Kasumi-1 (cell line): ENCODE measurements at regions not wholly inside any gene's neighbourhood (a gene's known extent, or its start where the extent isn't known, plus 50 kb on each side); places are given as distances from the start of the nearest gene placed in this dataset.
"Not testable (repeated sequence)": the region's sequence is repeated elsewhere in the genome, so short reads cannot be mapped to it uniquely, and the experiment has no call there.

Source experiments
- DNase-seq, 2 experiments: peaks; one replicate each; lab custom pipeline; 2025; lab: John Stamatoyannopoulos, UW

DNA sequence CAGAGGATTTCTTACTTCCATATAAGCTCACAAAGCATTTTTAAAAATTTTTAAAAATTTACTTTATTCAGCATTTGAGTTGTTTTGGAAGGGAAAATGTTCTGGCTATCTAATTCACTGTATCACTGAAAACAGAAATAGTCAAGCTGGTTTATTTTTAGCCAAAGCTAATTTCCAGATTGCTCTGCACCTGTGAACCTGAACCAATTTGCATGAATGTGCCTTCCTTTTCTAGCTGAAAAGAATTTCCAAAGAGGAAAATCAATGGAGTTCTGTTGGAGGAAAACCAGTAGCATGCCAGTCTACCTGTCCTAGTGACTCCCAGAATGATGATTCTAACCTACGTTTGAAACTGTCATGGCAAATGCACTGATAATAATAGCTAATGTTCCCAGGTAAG, 134.2 kb upstream of the LIPC start:
- no peak for DNase-seq

DNA sequence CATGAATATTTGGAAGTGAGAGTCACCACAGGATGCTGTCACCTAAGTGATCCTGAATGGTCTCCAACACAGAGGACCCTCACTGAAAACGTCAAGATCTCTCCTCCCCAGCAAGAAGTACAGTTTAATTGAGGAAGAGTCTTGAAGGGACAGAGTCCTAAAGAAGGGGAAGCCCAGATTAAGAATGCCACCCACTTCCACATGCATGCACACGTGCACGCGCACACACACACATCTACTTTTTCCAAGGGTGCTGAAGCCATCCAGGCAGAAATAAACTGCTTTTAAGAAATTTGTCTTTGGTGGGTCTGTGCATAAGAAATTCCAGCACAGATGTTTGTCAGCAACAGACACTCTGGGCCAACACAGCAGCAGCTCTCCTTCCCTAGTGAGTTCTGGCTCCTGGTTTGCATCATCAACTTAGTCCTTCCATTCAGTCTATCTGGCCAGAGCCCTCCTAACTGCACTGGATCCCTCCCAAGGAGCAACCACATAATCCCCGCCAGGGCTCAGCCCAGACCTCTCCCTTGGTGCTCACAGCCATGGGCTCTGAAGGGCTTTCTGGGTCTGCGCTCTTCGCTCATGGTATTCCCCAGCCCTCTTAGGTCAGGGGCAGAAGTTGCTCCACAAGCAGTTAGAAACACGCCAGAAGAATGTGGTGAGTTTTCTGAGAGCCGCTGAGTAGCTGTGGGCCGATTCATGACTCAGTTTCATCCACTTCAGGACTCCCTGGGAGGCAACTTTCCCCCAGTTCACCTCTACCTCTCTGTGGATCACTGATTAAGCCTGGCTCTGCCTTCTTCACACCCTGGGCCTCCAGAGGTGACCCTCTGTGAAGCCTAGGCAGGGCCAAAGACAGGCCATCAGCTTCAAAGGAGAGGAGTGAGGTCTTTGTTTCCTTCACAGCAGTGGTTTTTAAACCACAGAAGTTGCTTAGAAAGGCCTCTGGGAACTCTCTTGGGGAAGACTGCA, 132.6 kb upstream of the LIPC start:
- DNase-seq, result no peak

DNA sequence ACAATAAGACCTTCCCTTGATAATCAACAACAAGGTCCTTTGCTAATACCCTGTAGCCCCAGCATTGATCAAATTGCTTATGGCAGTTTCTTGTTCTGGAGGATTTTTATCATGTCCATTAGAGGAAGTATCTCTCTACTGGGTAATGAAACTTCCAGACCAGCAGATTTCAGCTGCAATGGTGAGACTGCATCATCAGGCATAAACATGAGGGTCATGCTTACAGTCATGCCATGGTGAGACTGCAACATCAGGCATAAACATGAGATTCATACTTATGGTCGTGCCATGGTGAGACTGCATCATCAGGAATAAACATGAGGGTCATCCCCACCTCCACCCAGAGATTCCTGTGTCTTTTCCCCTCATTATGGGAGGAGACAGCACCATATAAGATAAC, 129.0 kb upstream of the LIPC start:
- no peak for DNase-seq

- no peak for DNase-seq
Observed at GRCh38 chr15:58303236-58303635, 128.6 kb upstream of the LIPC start.

- no peak for DNase-seq
Observed at GRCh38 chr15:58306591-58307312, 125.0 kb upstream of the LIPC start.

DNA sequence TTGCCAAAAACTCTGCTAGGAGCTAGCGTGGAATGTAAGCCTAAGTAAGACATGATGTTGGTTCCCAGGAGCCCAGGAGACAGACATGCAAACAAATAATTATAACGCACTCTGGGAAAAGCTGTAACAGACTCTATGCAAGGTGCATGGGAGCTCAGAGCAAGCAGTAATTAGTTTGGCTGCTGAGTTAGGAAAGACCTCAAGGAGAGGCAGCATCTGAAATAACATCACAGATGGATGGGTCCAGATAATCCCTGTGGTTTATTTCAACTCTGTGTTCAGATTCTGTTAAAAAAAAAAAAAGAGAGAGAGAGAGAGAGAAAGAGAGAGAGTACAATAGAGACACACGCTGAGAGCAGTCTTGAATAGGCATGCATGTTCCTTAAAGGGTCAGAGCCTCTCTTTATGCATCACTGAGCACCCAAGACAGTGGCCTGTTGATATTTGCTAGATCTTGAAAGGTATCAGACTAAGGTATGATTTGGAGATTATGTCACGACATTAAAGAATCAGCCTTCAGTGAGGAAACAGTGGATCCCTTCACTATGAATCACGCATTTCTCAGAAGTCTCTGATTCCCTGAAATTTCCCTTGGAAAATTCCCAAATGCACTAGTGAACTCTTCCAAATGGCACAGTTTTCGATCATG, 124.4 kb upstream of the LIPC start:
- no peak for DNase-seq

- no peak for DNase-seq
Observed at GRCh38 chr15:58308742-58309355, 122.9 kb upstream of the LIPC start.

GRCh38 chr15:58309963-58310928, 121.5 kb upstream of the LIPC start:
- DNase-seq, result no peak

- DNase-seq, result no peak
Observed at GRCh38 chr15:58311556-58311955, 120.2 kb upstream of the LIPC start.

DNA sequence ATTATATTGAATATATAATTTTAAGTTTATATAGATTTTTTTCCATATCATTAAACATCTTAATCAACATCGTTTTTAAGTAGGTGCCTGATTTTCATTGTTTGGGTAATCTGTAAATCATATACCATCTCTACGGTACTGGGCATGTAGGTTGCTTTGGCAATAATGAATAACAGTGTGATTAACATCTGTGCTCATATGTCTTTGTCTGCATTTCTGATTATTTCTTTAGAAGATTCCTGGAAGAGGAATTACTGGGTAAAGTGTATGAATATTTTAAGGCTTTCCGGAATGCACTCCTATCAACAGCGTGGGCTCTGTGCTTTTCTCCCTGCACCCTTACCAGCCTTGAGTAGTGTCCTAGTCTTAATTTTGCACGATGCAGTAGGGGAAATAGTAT, 119.8 kb upstream of the LIPC start:
- no peak for DNase-seq

- no peak for DNase-seq
Observed at GRCh38 chr15:58313304-58313703, 118.5 kb upstream of the LIPC start.

DNA sequence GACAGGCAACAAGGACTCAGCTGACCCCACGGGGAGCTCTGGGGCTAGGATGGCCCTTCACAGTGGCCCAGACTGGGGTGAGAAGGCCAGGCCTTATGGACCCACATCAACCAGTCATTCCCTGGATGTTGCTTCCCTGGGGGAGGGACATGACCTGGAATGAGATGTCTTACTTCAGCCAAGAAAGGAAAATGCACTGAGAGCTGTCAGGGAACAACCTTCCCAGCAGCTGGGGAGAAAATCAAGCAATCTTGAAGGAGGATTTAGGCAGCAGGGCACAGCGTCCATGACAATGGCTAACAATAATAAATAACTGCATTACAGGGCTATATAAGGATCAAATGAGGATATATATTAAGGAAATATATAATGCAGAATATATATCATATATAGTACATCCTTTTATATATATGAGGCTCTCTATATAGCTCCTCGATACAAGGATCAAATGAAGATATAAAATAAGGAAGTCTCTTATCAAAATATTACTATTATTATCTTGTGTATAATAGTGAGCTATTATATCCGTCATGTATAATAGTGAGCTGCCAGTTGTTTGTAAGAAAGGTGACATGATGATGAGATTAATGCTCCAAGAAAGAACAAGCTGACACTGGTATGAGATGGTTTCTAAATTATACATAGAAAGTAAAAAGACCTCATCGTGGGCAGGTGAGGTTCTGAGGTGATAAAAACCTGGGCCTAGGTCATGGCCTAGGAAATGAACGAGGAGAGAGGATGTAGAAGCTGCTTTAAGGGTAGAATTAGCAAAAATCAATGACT, 117.8 kb upstream of the LIPC start:
- no peak for DNase-seq

GRCh38 chr15:58314593-58315216, 117.1 kb upstream of the LIPC start:
- no peak for DNase-seq

DNA sequence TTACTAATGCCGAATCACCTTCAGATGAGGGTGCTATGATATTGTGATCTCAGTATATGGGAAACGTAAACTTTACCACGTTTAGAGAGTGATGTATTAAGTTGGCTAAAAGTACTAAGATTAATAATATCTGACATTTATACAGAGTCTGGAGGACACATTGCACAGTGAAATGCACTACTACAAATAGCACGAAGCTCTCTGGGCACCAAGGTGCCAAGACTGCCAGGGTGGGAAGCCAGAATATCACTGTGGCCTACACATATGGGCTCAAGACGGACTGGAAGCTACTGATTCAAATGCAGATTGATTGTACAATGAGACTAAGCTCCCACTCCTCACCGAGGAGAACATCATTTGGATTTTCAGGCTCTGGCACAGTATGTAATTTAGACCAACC, 113.3 kb upstream of the LIPC start:
- DNase-seq, result no peak

GRCh38 chr15:58321034-58321433, 110.8 kb upstream of the LIPC start:
- DNase-seq, result no peak

- no peak for DNase-seq
Observed at GRCh38 chr15:58322253-58322652, 109.5 kb upstream of the LIPC start.

GRCh38 chr15:58323321-58323720, 108.5 kb upstream of the LIPC start:
- not testable (repeated sequence) for DNase-seq

DNA sequence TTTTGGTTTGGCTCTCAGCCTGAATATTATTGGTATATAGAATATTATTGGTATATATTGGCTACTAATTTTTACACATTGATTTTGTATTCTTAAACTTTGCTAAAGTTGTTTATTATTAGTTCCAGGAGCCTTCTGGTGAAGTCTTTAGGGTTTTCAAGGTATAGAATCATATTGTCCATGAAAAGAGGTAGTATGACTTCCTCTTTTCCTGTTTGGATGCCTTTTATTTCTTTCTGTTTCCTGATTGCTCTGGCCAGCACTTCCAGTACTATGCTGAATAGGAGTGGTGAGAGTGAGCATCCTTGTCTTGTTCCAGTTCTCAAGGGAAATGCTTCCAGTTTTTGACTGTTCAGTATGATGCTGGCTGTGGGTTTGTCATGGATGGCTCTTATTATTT, 107.3 kb upstream of the LIPC start:
- DNase-seq, result no peak

DNA sequence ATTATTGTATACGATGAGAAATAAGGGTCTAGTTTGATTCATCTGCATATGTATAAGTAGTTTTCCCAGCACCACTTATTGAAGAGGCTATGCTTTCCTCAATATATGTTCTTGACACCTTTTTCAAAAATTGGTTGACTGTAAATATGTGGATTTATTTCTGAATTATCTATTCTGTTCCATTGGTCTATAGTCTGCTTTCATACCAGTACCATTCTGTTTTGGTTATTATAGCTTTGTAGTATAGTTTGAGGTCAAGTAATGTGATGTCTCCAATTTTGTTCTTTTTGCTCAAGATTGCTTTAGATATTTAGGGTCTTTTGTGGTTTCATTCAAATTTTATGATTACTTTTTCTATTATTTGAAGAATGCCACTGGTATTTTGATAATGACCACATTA, 103.8 kb upstream of the LIPC start:
- no peak for DNase-seq

DNA sequence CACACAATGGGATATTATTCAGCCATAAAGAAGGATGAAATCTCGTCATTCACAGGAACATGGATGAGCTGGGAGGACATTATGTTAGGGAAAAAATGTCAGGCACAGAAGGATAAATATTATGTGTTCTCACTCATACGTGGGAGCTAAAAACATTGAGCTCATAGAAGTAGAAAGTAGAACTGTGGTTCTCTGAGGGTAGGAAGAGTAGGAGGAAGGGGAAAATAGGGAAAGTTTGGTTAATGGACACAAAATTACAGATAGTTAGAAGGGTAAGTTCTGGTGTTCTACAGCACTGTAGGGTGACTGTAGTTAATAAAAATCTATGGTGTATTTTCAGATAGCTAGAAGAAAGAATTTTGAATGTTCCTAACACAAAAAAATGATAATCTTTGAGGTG, 102.6 kb upstream of the LIPC start:
- DNase-seq, result no peak
